Stimulated activated CD4-positive, alpha-beta T cell treated with anti-CD3 and anti-CD28 coated beads, Interleukin-4, amount 100 ng/mL, for 24 hours (primary cell): ENCODE measurements at regions not wholly inside any gene's neighbourhood (a gene's known extent, or its start where the extent isn't known, plus 50 kb on each side); places are given as distances from the start of the nearest gene placed in this dataset.

Experiments
- DNase-seq: peaks from one replicate; pipeline ENCODE4 v3.0.0-alpha.2; 2020

- no peak for DNase-seq
These were observed 229.9 kb upstream of the AMELY start for GRCh38 chrY:7141477-7141876.
